ENCODE measurements at regions not wholly inside any gene's neighbourhood (a gene's known extent, or its start where the extent isn't known, plus 50 kb on each side); places are given as distances from the start of the nearest gene placed in this dataset.
A peak's percentile ranks its signal among the peaks of the same experiment; 100 is the strongest.

DNA sequence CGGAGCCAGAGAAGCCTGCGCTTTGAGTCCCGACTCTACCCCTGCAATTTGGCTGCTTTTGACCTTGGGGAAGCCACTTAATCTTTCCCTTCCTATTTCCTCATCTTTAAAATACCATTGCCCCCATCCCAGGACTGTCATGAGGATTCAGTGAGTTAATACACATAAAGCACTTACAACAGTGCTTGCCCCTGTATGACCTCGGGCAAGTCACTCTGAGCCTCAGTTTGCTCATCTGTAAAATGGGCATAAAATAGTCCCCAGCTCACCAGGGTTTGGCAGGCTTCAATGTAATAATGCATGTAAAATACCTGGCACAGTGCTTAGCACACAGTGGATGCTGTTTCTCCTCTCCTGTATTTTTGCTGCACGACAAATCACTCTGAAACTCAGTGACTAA is 278.7 kb upstream of the PWP1 start:
- H3K27me3 ChIP-seq (ENCODE audit: insufficient read depth, low read length): no peaks in the 10 kb centered on the region
- DNase-seq (ENCODE audit: insufficient read length, low spot score, missing footprints): no peak
- no peak overlapping the region for H3K27ac ChIP-seq (ENCODE audit: low read depth, low read length)
- H4K20me1 ChIP-seq (ENCODE audit: insufficient read depth, low read length): no peaks in the 10 kb centered on the region
- H3K4me1 ChIP-seq (ENCODE audit: insufficient read depth, low read length): peaks cover 5% of the 10 kb centered on the region
- no peaks in the 10 kb centered on the region for H3K36me3 ChIP-seq (ENCODE audit: insufficient read depth, low read length)
- no peak overlapping the region for H3K4me3 ChIP-seq (ENCODE audit: insufficient read depth, low read length)
- TF ChIP-seq, protein P1, sequence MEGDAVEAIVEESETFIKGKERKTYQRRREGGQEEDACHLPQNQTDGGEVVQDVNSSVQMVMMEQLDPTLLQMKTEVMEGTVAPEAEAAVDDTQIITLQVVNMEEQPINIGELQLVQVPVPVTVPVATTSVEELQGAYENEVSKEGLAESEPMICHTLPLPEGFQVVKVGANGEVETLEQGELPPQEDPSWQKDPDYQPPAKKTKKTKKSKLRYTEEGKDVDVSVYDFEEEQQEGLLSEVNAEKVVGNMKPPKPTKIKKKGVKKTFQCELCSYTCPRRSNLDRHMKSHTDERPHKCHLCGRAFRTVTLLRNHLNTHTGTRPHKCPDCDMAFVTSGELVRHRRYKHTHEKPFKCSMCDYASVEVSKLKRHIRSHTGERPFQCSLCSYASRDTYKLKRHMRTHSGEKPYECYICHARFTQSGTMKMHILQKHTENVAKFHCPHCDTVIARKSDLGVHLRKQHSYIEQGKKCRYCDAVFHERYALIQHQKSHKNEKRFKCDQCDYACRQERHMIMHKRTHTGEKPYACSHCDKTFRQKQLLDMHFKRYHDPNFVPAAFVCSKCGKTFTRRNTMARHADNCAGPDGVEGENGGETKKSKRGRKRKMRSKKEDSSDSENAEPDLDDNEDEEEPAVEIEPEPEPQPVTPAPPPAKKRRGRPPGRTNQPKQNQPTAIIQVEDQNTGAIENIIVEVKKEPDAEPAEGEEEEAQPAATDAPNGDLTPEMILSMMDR (IDR thresholded peaks at IDR 0.05; ENCODE audit: extremely low read depth, low read depth, low read length): no peak
- no peaks in the 10 kb centered on the region for H3K79me2 ChIP-seq (ENCODE audit: insufficient read depth, low read length)
- H3K4me2 ChIP-seq (ENCODE audit: insufficient read depth, low read length): no peak overlapping the region
- no peaks in the 10 kb centered on the region for H3K9me3 ChIP-seq (ENCODE audit: low read depth, low read length)
- H2AFZ ChIP-seq (ENCODE audit: low read length): no peak overlapping the region

DNA sequence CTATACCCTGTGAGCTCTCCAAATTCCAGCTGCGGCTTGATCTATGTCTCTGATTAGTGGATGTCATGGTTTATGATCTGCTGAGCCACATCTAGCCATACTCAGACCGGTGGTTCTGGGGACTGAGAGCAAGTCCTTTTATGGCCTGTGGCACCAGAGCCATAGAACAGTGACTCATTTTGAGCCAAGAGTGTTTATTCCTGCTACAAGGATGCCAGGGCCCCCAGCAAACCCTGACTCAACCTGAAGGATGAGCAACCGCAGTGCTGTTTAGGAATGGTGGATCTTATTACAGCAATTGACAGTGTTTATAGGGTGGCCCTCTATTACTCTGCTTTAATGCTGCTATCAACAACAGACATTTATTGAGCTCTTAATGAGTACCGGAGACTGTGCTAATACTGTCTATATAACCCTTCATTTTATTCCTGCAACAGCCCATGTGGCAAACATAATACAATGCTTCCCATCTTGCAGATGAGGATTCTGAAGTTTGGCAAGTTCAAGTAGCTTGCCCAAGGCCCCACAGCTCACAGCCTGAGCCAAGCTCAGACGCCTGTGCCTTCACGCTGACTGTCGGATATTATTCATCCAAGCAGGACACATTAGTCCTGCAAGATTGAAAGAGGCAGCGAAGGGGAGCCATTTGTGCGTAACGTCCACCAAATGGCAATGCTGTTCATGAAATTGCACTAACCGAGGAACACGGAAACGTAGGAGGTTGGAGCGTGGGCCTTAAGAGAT is 273.6 kb upstream of the PWP1 start:
- peak overlapping the region; percentile 9 for H3K4me2 ChIP-seq (ENCODE audit: insufficient read depth, low read length)
- no peak overlapping the region for H3K27ac ChIP-seq (ENCODE audit: low read depth, low read length)
- no peaks in the 10 kb centered on the region for H3K36me3 ChIP-seq (ENCODE audit: insufficient read depth, low read length)
- no peaks in the 10 kb centered on the region for H3K9me3 ChIP-seq (ENCODE audit: low read depth, low read length)
- no peaks in the 10 kb centered on the region for H3K27me3 ChIP-seq (ENCODE audit: insufficient read depth, low read length)
- no peaks in the 10 kb centered on the region for H3K79me2 ChIP-seq (ENCODE audit: insufficient read depth, low read length)
- H2AFZ ChIP-seq (ENCODE audit: low read length): peak overlapping the region; percentile 30
- DNase-seq (ENCODE audit: insufficient read length, low spot score, missing footprints): peak; percentile 89
- H4K20me1 ChIP-seq (ENCODE audit: insufficient read depth, low read length): no peaks in the 10 kb centered on the region
- no peak overlapping the region for H3K4me3 ChIP-seq (ENCODE audit: insufficient read depth, low read length)
- TF ChIP-seq, protein P1 (IDR thresholded peaks at IDR 0.05; ENCODE audit: extremely low read depth, low read depth, low read length): no peak
- H3K4me1 ChIP-seq (ENCODE audit: insufficient read depth, low read length): peaks cover 25% of the 10 kb centered on the region

DNA sequence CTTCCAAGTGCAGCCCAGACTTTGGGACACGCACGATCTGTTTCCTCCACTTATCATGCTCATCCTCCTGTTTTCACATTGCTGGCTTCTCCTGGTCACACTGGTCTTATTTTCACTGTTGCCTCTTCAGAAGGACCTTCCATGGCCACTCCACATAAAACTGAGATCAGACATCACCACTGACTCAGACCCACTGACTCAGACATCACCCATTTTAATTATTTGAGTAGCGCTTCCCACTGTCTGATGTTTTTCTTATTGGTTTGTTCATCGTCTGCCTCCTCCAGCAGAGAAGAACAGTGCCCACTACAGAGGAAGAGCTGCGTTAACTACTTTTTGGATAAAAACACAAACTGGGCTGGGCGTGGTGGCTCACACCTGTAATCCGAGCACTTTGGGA is 270.5 kb upstream of the PWP1 start:
- Histone ChIP-seq H3K27me3 (ENCODE audit: insufficient read depth, low read length) (no peaks in the 10 kb centered on the region), H3K27ac (ENCODE audit: low read depth, low read length) (peak overlapping the region; percentile 57), H3K79me2 (ENCODE audit: insufficient read depth, low read length) (no peaks in the 10 kb centered on the region), H3K4me2 (ENCODE audit: insufficient read depth, low read length) (peak overlapping the region; percentile 60), H3K4me3 (ENCODE audit: insufficient read depth, low read length) (peak overlapping the region; percentile 20), H3K36me3 (ENCODE audit: insufficient read depth, low read length) (no peaks in the 10 kb centered on the region), H3K4me1 (ENCODE audit: insufficient read depth, low read length) (peaks cover 25% of the 10 kb centered on the region), H2AFZ (ENCODE audit: low read length) (peak overlapping the region; percentile 71), H3K9me3 (ENCODE audit: low read depth, low read length) (no peaks in the 10 kb centered on the region), H4K20me1 (ENCODE audit: insufficient read depth, low read length) (no peaks in the 10 kb centered on the region)
- TF ChIP-seq, protein P1 (IDR thresholded peaks at IDR 0.05; ENCODE audit: extremely low read depth, low read depth, low read length): peak; percentile 23
- DNase-seq (ENCODE audit: insufficient read length, low spot score, missing footprints): peak; percentile 97

DNA sequence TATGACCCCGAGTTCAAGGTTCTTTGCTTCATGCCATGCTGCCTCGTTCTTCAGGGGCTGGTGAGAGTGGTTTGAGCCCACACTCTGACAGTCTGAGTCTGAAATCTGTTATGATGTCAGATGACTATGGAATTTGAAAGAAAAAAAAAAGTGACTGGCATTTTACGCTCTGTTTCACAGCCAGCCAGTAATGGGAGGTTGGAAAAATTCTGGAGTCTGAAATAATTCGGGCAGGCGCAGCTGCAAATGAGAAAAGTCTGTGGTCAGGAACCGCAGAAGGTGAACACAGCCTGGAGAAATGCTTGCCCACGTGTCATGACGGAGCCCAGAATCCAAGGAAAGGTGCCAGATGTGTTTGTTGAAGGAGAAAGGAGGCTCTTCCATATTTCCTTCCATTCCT is 269.8 kb upstream of the PWP1 start:
- Histone ChIP-seq H3K27ac (ENCODE audit: low read depth, low read length) (peak overlapping the region; percentile 57), H3K4me3 (ENCODE audit: insufficient read depth, low read length) (no peak overlapping the region), H3K36me3 (ENCODE audit: insufficient read depth, low read length) (no peaks in the 10 kb centered on the region), H2AFZ (ENCODE audit: low read length) (no peak overlapping the region), H3K9me3 (ENCODE audit: low read depth, low read length) (no peaks in the 10 kb centered on the region), H3K27me3 (ENCODE audit: insufficient read depth, low read length) (no peaks in the 10 kb centered on the region), H3K79me2 (ENCODE audit: insufficient read depth, low read length) (no peaks in the 10 kb centered on the region), H3K4me2 (ENCODE audit: insufficient read depth, low read length) (peak overlapping the region; percentile 60), H3K4me1 (ENCODE audit: insufficient read depth, low read length) (peaks cover 25% of the 10 kb centered on the region), H4K20me1 (ENCODE audit: insufficient read depth, low read length) (no peaks in the 10 kb centered on the region)
- peak; percentile 37 for DNase-seq (ENCODE audit: insufficient read length, low spot score, missing footprints)
- TF ChIP-seq, protein P1 (IDR thresholded peaks at IDR 0.05; ENCODE audit: extremely low read depth, low read depth, low read length): no peak
